Fibroblast of lung (primary cell): ENCODE measurements at regions not wholly inside any gene's neighbourhood (a gene's known extent, or its start where the extent isn't known, plus 50 kb on each side); places are given as distances from the start of the nearest gene placed in this dataset.

Experiments used
- DNase-seq, 2 donors: peaks; one replicate each; pipeline versions ENCODE4 v3.0.0 to v3.0.0-alpha.2; 2010; ENCODE audit warnings: low read depth in 2 of 2
- H2AFZ ChIP-seq: 2 replicates; pipeline ENCODE4 v1.5.1; 2012; ENCODE audit warnings: low read length, control low read depth, inconsistent platforms
- H3K27ac ChIP-seq: 2 replicates; pipeline ENCODE4 v1.5.1; 2011; ENCODE audit warnings: low read length, control low read depth; ENCODE audit not compliant: insufficient read depth
- H3K27me3 ChIP-seq: 2 replicates; pipeline ENCODE4 v1.5.1; 2011; ENCODE audit warnings: mild to moderate bottlenecking, low read length; ENCODE audit not compliant: control insufficient read depth, insufficient read depth
- H3K36me3 ChIP-seq: 2 replicates; pipeline ENCODE4 v1.5.1; 2011; ENCODE audit warnings: low read length; ENCODE audit not compliant: control insufficient read depth, insufficient read depth
- H3K4me1 ChIP-seq: 2 replicates; pipeline ENCODE4 v1.5.1; 2011; ENCODE audit warnings: low read length; ENCODE audit not compliant: control insufficient read depth, insufficient read depth; ENCODE audit errors: extremely low read depth
- H3K4me2 ChIP-seq: 2 replicates; pipeline ENCODE4 v1.5.1; 2011; ENCODE audit warnings: low read length, control low read depth; ENCODE audit not compliant: insufficient read depth; ENCODE audit errors: extremely low read depth
- H3K4me3 ChIP-seq, 4 experiments: fragments of 200-600 bp in 1 of 4; sonication (generic) in 1 of 4; replicated peaks in 1 of 4; 2 replicates each; pipeline ENCODE4 v1.5.1; 2011 to 2016; ENCODE audit warnings: low read length in 4 of 4, low read depth in 3 of 4, mild to moderate bottlenecking in 3 of 4, control low read depth in 2 of 4, inconsistent platforms in 1 of 4, mixed read lengths in 1 of 4; ENCODE audit not compliant: insufficient read depth in 1 of 4; ENCODE audit errors: control extremely low read depth in 1 of 4
- H3K79me2 ChIP-seq: 2 replicates; pipeline ENCODE4 v1.5.1; 2012; ENCODE audit warnings: mild to moderate bottlenecking, low read length, inconsistent platforms; ENCODE audit not compliant: control insufficient read depth, insufficient read depth
- H3K9ac ChIP-seq: 2 replicates; pipeline ENCODE4 v1.5.1; 2011; ENCODE audit warnings: mild to moderate bottlenecking, low read length, control low read depth; ENCODE audit not compliant: insufficient read depth
- H3K9me3 ChIP-seq: 2 replicates; pipeline ENCODE4 v1.5.1; 2012; ENCODE audit warnings: low read depth, low read length; ENCODE audit not compliant: control insufficient read depth, insufficient read depth
- H4K20me1 ChIP-seq: 2 replicates; pipeline ENCODE4 v1.5.1; 2011; ENCODE audit warnings: low read length; ENCODE audit not compliant: control insufficient read depth, insufficient read depth; ENCODE audit errors: extremely low read depth
- EZH2 ChIP-seq: IDR thresholded peaks from 2 replicates; pipeline ENCODE4 v1.5.1; 2012; ENCODE audit warnings: low read length, control low read depth, mild to moderate bottlenecking; ENCODE audit errors: missing control alignments
- TF ChIP-seq, protein P1 (sequence below), 2 donors: IDR thresholded peaks in 1 of 2; conservative IDR thresholded peaks in 1 of 2; 1 replicate in 1 of 2; 2 replicates in 1 of 2; pipeline ENCODE4 v1.5.1; 2011 to 2012; ENCODE audit warnings: low read length in 2 of 2, control low read depth in 1 of 2, inconsistent platforms in 1 of 2, low read depth in 1 of 2, mild to moderate bottlenecking in 1 of 2

DNA sequence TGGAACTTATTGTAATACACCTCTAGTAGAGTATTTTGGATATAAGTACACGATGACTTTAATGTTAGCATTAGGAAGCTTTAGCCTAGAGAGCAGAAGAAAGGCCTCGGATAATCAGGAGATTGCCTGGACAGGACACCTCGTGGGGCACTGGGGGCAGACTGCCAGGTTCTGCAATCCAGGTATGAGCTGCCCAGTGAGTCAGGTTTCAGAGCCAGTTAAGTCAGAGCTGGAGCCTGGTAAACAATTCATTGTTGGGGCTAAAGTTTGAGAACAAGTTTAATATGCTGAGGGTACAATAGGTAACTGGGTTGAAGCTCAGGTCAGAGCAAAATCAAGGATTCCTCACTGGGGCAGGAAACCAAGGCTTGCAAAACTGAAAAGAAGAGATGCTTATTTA, 107.4 kb downstream of the RERGL start:
- H3K4me3 ChIP-seq = no peak overlapping the region

DNA sequence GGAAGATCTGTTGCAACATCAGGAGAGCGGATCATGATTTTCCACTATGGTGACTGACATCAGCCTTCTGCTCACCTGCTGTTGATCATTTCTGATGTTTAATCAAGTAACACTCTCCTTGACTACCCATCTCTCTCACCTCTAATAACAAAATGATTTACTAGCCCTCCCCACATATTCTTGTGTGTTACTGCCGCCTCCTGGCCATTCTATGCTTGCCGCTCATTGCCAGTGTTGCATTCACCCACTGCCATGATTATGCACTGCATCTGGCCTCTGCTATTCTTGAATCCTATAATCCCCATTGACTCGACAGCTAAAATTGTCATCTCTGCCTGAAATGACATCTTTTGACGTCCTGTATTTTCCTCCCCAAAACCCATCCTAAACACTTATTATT, 113.8 kb downstream of the RERGL start:
- no peak overlapping the region for H3K27ac ChIP-seq
- H4K20me1 ChIP-seq = no peaks in the 10 kb centered on the region
- H3K36me3 ChIP-seq = no peaks in the 10 kb centered on the region
- H2AFZ ChIP-seq = no peak overlapping the region
- DNase-seq = no peak
- no peak overlapping the region for H3K9ac ChIP-seq
- H3K4me1 ChIP-seq = no peaks in the 10 kb centered on the region
- TF ChIP-seq EZH2 = no peak
- TF ChIP-seq, protein P1, sequence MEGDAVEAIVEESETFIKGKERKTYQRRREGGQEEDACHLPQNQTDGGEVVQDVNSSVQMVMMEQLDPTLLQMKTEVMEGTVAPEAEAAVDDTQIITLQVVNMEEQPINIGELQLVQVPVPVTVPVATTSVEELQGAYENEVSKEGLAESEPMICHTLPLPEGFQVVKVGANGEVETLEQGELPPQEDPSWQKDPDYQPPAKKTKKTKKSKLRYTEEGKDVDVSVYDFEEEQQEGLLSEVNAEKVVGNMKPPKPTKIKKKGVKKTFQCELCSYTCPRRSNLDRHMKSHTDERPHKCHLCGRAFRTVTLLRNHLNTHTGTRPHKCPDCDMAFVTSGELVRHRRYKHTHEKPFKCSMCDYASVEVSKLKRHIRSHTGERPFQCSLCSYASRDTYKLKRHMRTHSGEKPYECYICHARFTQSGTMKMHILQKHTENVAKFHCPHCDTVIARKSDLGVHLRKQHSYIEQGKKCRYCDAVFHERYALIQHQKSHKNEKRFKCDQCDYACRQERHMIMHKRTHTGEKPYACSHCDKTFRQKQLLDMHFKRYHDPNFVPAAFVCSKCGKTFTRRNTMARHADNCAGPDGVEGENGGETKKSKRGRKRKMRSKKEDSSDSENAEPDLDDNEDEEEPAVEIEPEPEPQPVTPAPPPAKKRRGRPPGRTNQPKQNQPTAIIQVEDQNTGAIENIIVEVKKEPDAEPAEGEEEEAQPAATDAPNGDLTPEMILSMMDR (conservative IDR thresholded peaks at IDR 0.05 in 1 of 2, IDR thresholded peaks at IDR 0.05 in 1 of 2; ENCODE audit: low read depth in 1 of 2, low read length in 2 of 2) = peak in 1 of 2 donors; percentile 6
- H3K79me2 ChIP-seq = no peaks in the 10 kb centered on the region
- H3K4me2 ChIP-seq = no peak overlapping the region
- no peak overlapping the region for H3K4me3 ChIP-seq
- H3K9me3 ChIP-seq = no peaks in the 10 kb centered on the region
- H3K27me3 ChIP-seq = no peaks in the 10 kb centered on the region

More for the DNA sequence above, 107.4 kb downstream of the RERGL start:
- no peak for DNase-seq
- Histone ChIP-seq H3K9ac (no peak overlapping the region), H3K9me3 (no peaks in the 10 kb centered on the region), H3K4me2 (no peak overlapping the region), H3K4me1 (no peaks in the 10 kb centered on the region), H3K79me2 (no peaks in the 10 kb centered on the region), H3K27me3 (no peaks in the 10 kb centered on the region), H2AFZ (no peak overlapping the region), H4K20me1 (no peaks in the 10 kb centered on the region), H3K27ac (no peak overlapping the region), H3K36me3 (no peaks in the 10 kb centered on the region)
- TF ChIP-seq, protein P1 (conservative IDR thresholded peaks at IDR 0.05 in 1 of 2, IDR thresholded peaks at IDR 0.05 in 1 of 2; ENCODE audit: low read depth in 1 of 2, low read length in 2 of 2) = no peak
- no peak for TF ChIP-seq EZH2

DNA sequence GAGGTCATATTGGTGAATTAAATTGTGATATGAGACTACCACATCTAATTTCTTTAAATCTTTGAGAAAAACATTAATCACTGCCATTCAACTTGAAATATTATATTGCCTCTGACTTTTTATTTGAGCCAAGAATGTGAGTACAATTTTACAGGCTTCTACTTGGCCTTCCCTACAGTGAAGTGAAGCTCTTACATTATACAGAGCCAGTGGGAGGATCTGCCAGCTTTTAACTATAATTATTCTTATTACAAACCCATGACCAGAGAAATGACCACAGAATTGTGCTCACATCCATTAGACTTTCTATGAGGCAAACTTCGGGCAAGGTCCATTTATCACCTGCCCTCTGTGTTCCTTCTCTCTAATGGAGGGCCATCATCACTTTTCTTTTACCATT, 114.2 kb downstream of the RERGL start:
- H3K9ac ChIP-seq = no peak overlapping the region
- H2AFZ ChIP-seq = no peak overlapping the region
- no peak for DNase-seq
- no peaks in the 10 kb centered on the region for H3K27me3 ChIP-seq
- no peak overlapping the region for H3K27ac ChIP-seq
- no peaks in the 10 kb centered on the region for H3K9me3 ChIP-seq
- no peak for TF ChIP-seq EZH2
- TF ChIP-seq, protein P1 (conservative IDR thresholded peaks at IDR 0.05 in 1 of 2, IDR thresholded peaks at IDR 0.05 in 1 of 2; ENCODE audit: low read depth in 1 of 2, low read length in 2 of 2) = no peak
- no peak overlapping the region for H3K4me2 ChIP-seq
- H3K4me3 ChIP-seq = no peak overlapping the region
- H3K4me1 ChIP-seq = no peaks in the 10 kb centered on the region
- H3K36me3 ChIP-seq = no peaks in the 10 kb centered on the region
- no peaks in the 10 kb centered on the region for H4K20me1 ChIP-seq
- no peaks in the 10 kb centered on the region for H3K79me2 ChIP-seq
